ENCODE measurements at regions not wholly inside any gene's neighbourhood (a gene's known extent, or its start where the extent isn't known, plus 50 kb on each side); places are given as distances from the start of the nearest gene placed in this dataset.
A peak's percentile ranks its signal among the peaks of the same experiment; 100 is the strongest.

- H3K36me3 Mint-ChIP-seq (ENCODE audit: insufficient read depth, unreplicated experiment) = no peaks in the 10 kb centered on the region
- intact Hi-C loops (cut with micrococcal nuclease) = loop anchor here (5.0 kb wide), 1 partner anchor 462 kb away; the partner anchor contains the start of gene RGMB
- DNase-seq (ENCODE audit: unreplicated experiment) = peak; percentile 77
- TF ChIP-seq CTCF (IDR thresholded peaks at IDR 0.05; ENCODE audit: unreplicated experiment) = no peak
- peak overlapping the region; percentile 68 for H3K4me3 Mint-ChIP-seq (ENCODE audit: unreplicated experiment)
- H3K27ac Mint-ChIP-seq (ENCODE audit: low read depth, unreplicated experiment) = peak overlapping the region; percentile 96
- H3K4me1 Mint-ChIP-seq (ENCODE audit: insufficient read depth, unreplicated experiment) = peaks cover 32% of the 10 kb centered on the region
- ChIA-PET CTCF (interaction anchor here (0.8 kb wide), 1 partner anchor 459 kb away, joined by 3 read pairs; no protein-coding TSS in a partner anchor), POLR2A (no interaction called here)
- no peaks in the 10 kb centered on the region for H3K9me3 Mint-ChIP-seq (ENCODE audit: unreplicated experiment)
- no TSS peak for BruUV-seq (replicated peaks)
- H3K27me3 Mint-ChIP-seq (ENCODE audit: insufficient read depth, unreplicated experiment) = no peaks in the 10 kb centered on the region
Observed at GRCh38 chr5:98309785-98310598, 463.5 kb upstream of the RGMB start.

GRCh38 chr5:98314292-98314691 is 459.2 kb upstream of the RGMB start:
- TF ChIP-seq CTCF (IDR thresholded peaks at IDR 0.05; ENCODE audit: unreplicated experiment) = no peak
- POLR2A ChIA-PET = no interaction called here
- no peaks in the 10 kb centered on the region for H3K9me3 Mint-ChIP-seq (ENCODE audit: unreplicated experiment)
- intact Hi-C loops (cut with micrococcal nuclease) = loop anchor here (5.0 kb wide), 1 partner anchor 458 kb away; the partner anchor contains the start of gene RGMB
- H3K4me1 Mint-ChIP-seq (ENCODE audit: insufficient read depth, unreplicated experiment) = peaks cover 25% of the 10 kb centered on the region
- H3K27me3 Mint-ChIP-seq (ENCODE audit: insufficient read depth, unreplicated experiment) = no peaks in the 10 kb centered on the region
- peak; percentile 29 for DNase-seq (ENCODE audit: unreplicated experiment)
- no peaks in the 10 kb centered on the region for H3K36me3 Mint-ChIP-seq (ENCODE audit: insufficient read depth, unreplicated experiment)
- no peak overlapping the region for H3K27ac Mint-ChIP-seq (ENCODE audit: low read depth, unreplicated experiment)
- no TSS peak for BruUV-seq (replicated peaks)
- no peak overlapping the region for H3K4me3 Mint-ChIP-seq (ENCODE audit: unreplicated experiment)
- CTCF ChIA-PET = no interaction called here

- no peak overlapping the region for H3K4me3 Mint-ChIP-seq (ENCODE audit: unreplicated experiment)
- TF ChIP-seq CTCF (IDR thresholded peaks at IDR 0.05; ENCODE audit: unreplicated experiment) = no peak
- no peak overlapping the region for H3K27ac Mint-ChIP-seq (ENCODE audit: low read depth, unreplicated experiment)
- H3K27me3 Mint-ChIP-seq (ENCODE audit: insufficient read depth, unreplicated experiment) = no peaks in the 10 kb centered on the region
- POLR2A ChIA-PET = no interaction called here
- intact Hi-C loops (cut with micrococcal nuclease) = no loop called here
- CTCF ChIA-PET = interaction anchor here (0.5 to 1.1 kb wide), 4 partner anchors 17 to 473 kb away, joined by 3 to 4 read pairs (median 4); no protein-coding TSS in a partner anchor
- BruUV-seq (replicated peaks) = no TSS peak
- no peak for DNase-seq (ENCODE audit: unreplicated experiment)
- peaks cover 12% of the 10 kb centered on the region for H3K4me1 Mint-ChIP-seq (ENCODE audit: insufficient read depth, unreplicated experiment)
- H3K36me3 Mint-ChIP-seq (ENCODE audit: insufficient read depth, unreplicated experiment) = no peaks in the 10 kb centered on the region
- H3K9me3 Mint-ChIP-seq (ENCODE audit: unreplicated experiment) = no peaks in the 10 kb centered on the region
Observed at GRCh38 chr5:98318386-98318785, 455.1 kb upstream of the RGMB start.

- Mint-ChIP-seq H3K9me3 (ENCODE audit: unreplicated experiment) (no peaks in the 10 kb centered on the region), H3K27me3 (ENCODE audit: insufficient read depth, unreplicated experiment) (no peaks in the 10 kb centered on the region), H3K36me3 (ENCODE audit: insufficient read depth, unreplicated experiment) (no peaks in the 10 kb centered on the region), H3K4me3 (ENCODE audit: unreplicated experiment) (no peak overlapping the region), H3K4me1 (ENCODE audit: insufficient read depth, unreplicated experiment) (peaks cover 6% of the 10 kb centered on the region), H3K27ac (ENCODE audit: low read depth, unreplicated experiment) (no peak overlapping the region)
- POLR2A ChIA-PET = no interaction called here
- no peak for TF ChIP-seq CTCF (IDR thresholded peaks at IDR 0.05; ENCODE audit: unreplicated experiment)
- DNase-seq (ENCODE audit: unreplicated experiment) = no peak
- intact Hi-C loops (cut with micrococcal nuclease) = no loop called here
- CTCF ChIA-PET = interaction anchor here (0.6 to 0.9 kb wide), 3 partner anchors 31 to 448 kb away, joined by 3 to 4 read pairs (median 3); no protein-coding TSS in a partner anchor
- BruUV-seq (replicated peaks) = no TSS peak
Observed at GRCh38 chr5:98319299-98320011, 454.0 kb upstream of the RGMB start.
